ENCODE measurements at regions not wholly inside any gene's neighbourhood (a gene's known extent, or its start where the extent isn't known, plus 50 kb on each side); places are given as distances from the start of the nearest gene placed in this dataset.
"Not testable (repeated sequence)": the region's sequence is repeated elsewhere in the genome, so short reads cannot be mapped to it uniquely, and the experiment has no call there.

- DNase-seq (ENCODE audit: low spot score): no peak
These were observed 132.4 kb downstream of the TSEN15 start for GRCh38 chr1:184183919-184184318.

- not testable (repeated sequence) for DNase-seq (ENCODE audit: low spot score)
These were observed 133.1 kb downstream of the TSEN15 start for GRCh38 chr1:184184614-184185013.

DNA sequence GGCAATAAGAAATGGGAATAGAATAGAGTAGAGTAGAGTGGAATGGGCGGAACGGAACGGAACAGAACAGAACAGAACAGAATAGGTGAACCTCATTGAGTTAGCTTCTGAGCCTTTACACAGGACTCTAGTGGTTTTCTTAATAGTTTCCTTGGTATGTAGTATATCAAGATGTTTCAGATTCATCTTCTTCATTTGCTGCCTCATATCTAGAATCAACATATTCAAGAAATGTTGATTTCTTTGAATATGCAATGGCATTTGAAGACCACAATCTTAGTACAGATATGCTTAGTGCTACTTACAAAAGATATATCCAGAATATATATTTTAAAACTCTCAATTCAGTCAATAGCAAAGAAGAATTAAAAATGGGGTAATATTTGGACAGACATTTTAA is 133.8 kb downstream of the TSEN15 start:
- DNase-seq (ENCODE audit: low spot score): no peak

DNA sequence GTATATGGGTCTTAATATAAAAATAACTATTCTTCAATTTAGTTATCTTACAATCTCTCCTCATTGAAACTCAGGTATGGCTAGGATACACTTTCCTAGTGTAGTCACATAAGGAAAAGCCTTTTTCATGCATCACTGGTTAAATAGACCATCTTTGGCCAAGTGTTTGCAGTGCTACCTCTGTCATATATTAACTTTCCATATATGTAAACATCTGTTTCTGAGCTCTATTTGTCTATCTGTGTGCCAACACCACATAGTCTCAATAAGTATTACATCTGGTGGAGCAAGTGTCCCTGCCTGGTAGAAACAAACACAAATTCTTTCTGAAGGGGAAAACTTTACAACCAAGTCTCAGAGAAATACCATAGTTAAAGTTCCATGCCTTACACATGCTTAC is 134.6 kb downstream of the TSEN15 start:
- peak; percentile 2 for DNase-seq (ENCODE audit: low spot score)

- no peak for DNase-seq (ENCODE audit: low spot score)
These were observed 135.6 kb downstream of the TSEN15 start for GRCh38 chr1:184187097-184187496.

DNA sequence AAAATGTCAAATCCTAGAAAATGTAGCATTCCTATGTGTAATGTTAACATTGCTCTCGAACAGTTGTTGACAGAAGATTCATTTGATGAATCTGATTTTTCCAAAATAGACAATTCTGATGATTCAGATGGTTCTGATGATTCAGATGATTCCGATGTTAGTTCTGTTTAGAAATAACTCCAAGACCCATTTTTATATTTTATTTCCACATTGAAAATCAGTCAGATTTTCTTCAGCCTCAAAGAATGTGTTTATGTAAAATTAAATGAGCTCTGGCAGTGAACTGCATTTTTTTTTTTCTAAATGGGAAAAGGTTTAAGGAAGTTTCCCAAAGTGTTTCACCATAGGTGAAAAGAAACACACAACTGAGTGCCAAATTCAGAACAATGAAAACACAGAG is 136.5 kb downstream of the TSEN15 start:
- DNase-seq (ENCODE audit: low spot score): no peak

DNA sequence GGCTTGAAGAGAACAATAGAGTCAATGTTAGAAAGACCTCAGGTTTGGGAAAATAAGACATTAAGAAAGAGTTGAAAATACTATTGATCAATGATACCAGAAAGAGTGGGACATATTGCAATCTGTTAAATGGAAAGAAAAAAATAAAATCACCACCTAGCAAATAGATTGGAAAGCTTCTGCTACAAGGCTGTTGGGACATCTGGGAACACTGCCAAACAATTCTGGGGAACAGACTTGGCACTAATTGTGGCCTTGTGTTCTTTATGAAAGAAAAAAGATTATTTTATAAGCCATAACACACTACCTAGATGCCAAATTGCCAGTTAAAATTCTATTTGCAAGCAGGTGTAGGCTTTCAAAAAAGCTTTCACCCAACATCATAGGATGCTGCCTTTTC is 137.8 kb downstream of the TSEN15 start:
- DNase-seq (ENCODE audit: low spot score): no peak

DNA sequence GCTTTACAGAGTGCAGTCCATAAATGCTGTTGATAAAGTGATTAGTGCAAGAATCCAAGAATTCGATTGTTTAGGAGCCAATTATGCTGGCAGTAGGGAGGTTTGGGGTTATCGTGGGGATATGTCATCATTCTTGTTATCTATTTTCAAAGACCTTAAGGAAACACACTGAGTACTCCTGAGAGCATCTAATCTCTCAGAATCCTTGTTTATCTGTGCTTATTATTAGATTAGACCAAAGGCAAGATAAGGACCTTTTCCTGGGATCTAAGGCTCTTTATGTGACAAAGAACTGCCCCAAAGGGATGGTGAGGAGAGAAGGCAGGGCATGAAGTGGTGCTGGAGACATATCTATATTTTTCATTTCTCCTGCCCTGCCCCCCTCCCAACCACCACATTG is 139.1 kb downstream of the TSEN15 start:
- no peak for DNase-seq (ENCODE audit: low spot score)

DNA sequence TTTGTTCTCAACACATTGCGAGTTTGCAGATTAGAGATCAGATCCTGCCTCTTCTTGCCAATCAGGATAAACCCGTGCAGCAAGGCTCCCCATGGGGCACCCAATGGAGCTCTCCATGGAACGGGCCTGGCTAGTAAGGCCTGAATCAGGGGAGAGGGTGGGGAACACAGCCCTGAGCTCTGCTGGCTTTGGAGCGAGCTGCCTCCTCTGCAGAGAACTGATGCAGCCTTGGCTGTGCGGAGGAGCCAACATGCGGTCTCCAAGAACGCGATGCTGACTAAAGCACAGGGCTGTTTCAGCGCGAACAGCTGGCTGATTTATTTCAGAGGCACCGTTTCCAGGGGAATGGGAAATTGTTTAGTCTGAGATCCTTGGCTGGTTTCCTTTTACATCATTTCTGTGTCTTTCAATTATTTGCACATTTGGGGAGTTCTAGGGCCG is 139.7 kb downstream of the TSEN15 start:
- no peak for DNase-seq (ENCODE audit: low spot score)

GRCh38 chr1:184192796-184193195 is 141.3 kb downstream of the TSEN15 start:
- DNase-seq (ENCODE audit: low spot score): no peak

DNA sequence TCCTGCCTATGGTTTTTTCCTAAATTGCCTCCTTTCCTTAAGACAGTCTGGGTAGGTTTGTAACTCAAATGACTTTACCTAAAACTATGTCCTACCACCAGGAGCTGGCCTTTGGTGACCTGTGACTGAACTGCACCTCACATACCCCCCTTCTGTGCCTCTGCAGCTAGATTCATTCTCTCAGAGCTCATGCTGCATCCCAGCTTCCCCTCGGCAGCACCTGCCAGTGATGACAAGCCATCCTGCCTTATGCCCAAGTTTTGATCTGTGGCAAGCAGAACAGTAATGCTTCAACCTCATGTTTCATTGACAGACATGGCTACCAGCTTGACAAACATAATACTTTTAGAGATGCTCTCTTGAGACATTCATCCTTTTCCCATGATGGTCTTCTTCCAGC is 141.9 kb downstream of the TSEN15 start:
- DNase-seq (ENCODE audit: low spot score): peak; percentile 20

DNA sequence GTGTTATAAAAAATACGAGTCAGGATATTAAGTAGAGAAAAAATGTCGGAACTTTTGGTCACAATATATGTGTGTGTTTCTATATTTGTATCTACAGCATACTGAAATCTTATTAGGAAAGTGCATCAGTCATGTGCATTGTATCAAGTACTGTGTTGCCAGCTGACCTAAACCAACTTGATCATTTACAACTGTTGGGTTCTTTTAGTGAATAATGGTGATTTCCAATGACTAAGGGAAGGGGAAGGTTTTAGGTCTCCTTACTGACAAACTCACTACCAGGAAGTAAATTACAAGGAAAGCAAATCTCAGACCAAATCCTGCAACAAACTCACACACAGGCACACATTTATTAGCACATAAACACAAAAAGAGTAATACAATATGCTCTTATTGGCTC is 142.7 kb downstream of the TSEN15 start:
- DNase-seq (ENCODE audit: low spot score): peak; percentile 59

DNA sequence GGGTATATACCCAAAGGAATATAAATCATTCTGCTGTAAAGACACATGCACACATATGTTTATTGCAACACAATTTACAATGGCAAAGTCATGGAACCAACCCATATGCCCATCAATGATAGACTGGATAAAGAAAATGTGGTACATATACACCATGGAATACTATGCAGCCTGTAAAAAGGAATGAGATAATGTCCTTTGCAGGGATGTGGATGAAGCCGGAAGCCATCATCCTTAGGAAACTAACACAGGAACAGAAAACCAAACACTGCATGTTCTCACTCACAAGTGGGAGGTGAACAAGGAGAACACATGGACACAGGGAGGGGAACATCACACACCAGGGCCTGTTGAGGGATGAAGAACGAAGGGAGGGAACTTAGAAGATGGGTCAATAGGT is 144.2 kb downstream of the TSEN15 start:
- not testable (repeated sequence) for DNase-seq (ENCODE audit: low spot score)

- no peak for DNase-seq (ENCODE audit: low spot score)
These were observed 146.3 kb downstream of the TSEN15 start for GRCh38 chr1:184197831-184198230.

DNA sequence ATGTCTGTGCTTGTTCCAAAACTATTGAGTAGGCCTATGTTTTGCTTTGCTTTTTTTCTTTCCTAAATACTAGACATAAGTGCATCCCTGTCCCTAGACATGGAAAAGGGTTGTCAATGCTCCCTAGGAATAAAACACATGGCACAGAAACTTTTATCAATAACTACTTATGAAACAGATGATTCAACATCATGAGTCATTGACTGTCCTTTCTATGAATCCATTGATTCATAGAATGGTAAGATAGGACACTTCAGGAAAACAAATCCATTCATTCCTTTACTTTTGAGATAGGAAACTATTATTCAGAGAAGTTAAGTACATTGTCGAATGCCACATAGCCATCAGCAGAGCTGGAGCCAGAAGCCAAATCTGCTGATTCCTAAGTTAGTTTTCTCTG is 147.5 kb downstream of the TSEN15 start:
- DNase-seq (ENCODE audit: low spot score): peak; percentile 23

DNA sequence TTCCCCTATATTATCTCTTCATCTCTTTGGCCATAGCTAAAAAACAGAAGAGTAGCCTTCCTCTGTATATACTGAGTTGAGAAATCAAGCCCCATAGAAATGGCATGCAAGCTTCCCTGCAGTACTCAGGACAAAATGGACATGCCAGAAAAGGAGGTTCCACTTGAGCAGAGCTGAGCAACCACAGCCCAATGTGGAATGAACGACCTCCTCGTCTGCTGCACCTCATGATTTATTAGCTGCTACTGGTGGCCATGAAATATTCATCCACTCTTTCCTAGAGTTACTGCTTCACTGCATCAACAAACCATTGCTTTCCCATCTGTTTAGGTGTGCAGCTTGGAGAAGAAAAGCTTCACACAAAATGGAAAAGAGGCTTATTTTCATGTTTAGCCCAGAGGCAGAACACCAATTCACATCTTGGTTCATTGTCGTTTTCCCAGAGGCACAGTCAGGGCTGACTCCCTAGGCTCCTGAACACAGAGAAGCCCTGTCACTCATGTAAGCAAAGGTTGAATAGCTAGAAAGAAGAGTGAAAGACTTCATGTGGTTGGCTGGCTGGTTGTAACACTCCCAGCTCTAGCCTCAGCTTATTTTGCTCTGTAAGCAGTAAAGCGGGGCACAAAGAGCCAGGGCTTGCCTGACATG is 148.0 kb downstream of the TSEN15 start:
- peak; percentile 63 for DNase-seq (ENCODE audit: low spot score)

- no peak for DNase-seq (ENCODE audit: low spot score)
These were observed 157.1 kb downstream of the TSEN15 start for GRCh38 chr1:184208622-184209021.

DNA sequence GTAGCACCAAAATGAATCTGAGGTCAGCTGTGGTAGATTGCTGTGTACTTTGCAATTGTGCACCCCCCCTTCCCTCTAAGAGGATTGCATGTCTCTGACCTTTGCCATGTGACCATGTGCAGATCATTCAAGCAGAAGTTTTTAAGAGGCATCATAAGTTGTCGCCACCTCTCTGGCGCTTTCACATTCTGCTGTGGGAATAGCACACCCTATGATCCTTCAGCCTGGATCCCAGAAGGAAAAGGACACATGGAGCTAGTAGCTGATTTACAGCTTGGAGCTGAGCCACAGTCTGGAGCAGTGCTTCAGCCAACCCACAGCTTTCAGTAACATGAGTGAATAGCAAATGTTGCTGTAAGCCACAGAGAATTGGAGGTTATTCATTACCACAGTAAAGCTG is 158.5 kb downstream of the TSEN15 start:
- DNase-seq (ENCODE audit: low spot score): peak; percentile 95

- no peak for DNase-seq (ENCODE audit: low spot score)
These were observed 159.3 kb downstream of the TSEN15 start for GRCh38 chr1:184210862-184211261.

- DNase-seq (ENCODE audit: low spot score): peak; percentile 95
These were observed 161.3 kb downstream of the TSEN15 start for GRCh38 chr1:184212649-184213314.

GRCh38 chr1:184214128-184214527 is 162.6 kb downstream of the TSEN15 start:
- peak; percentile 23 for DNase-seq (ENCODE audit: low spot score)

DNA sequence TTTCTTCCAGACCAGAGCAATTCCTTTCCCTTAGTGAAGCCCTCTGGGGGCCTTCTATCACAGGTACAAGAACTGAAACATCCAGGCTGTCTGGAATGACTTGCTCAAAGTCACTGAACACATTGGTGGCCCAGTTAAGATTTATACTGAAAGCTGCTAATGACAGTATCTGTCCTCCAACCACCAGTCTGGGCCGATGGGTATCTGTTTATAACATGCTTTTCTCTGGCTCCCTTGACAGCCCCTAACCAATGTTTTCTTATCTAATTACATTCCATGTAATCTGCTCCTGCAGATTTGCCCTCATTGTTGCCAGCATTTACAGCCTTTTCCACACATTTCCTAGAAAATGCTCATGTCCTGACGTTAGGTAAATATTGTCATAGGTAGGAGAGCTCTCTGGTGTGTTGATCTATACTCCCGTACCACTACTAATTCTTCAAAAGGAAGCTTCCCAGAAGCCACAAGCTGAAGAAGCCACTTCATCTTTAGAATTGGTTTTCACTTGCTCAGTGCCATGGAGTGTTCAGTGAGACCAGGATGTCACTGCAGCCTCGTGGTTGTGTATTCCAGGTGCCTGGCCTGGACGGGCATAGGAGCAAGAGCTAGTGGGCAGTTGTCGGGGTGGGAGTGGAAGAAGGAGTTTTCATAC is 163.9 kb downstream of the TSEN15 start:
- no peak for DNase-seq (ENCODE audit: low spot score)

DNA sequence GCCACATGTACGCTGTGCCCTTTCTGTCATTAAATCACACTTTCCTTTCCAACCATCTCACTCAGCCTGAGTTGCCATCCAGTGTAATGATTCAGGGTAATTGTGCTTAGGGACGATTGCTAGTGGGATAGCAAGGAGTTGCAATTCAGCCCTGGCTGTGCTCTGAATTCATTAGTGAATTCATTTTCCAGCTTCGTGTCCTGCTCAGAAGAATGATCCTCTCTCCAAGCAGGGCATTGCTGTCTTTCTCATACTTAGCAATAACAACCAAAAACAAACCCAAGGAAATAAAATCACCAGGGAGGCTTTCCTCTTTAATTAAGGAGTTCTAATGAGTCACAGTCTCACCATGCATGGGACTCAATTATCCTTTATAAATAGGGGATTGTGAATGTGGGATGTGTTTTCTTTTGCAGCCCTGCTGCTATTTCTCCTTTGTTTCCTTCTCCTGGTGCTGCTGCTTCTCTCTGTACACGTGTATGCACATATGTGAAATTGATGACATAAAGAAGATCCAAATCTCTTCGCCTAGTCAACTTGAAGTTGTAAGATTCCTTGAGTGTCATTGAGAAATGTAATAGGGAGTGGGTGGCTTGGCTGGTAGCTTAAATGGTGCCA is 167.0 kb downstream of the TSEN15 start:
- DNase-seq (ENCODE audit: low spot score): no peak

All from kidney tubule cell (primary cell).